ENCODE measurements at regions not wholly inside any gene's neighbourhood (a gene's known extent, or its start where the extent isn't known, plus 50 kb on each side); places are given as distances from the start of the nearest gene placed in this dataset.

DNA sequence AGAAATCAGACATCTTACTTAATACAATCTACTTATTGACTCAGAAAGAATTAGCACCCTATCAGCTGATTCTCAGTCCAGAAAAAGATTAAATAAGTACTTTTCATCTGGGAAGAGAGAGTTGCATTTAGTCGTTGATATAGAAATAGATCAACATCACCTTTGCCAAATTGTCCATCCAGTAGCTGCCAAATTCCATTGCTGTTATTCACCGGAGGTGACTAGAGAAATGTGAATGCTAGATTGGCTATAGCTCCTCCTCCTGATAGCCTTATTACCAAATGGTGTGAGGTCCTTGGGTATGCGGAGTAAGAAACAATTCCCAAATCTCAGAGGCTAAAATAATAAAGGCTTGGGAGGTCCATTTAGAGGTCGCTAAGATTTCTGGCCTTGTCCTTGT lies 723.3 kb upstream of the FLRT2 start:
- H3K4me3 ChIP-seq (ENCODE audit: low read depth in 1 of 2, low read length in 2 of 2), result no peak overlapping the region
- no peaks in the 10 kb centered on the region for H3K4me1 ChIP-seq (ENCODE audit: control insufficient read depth in 1 of 2, insufficient read depth in 2 of 2, low read length in 2 of 2)
- H3K27ac ChIP-seq (ENCODE audit: low read depth, low read length), result no peak overlapping the region
- no peaks in the 10 kb centered on the region for H3K27me3 ChIP-seq (ENCODE audit: control insufficient read depth in 1 of 2, insufficient read depth in 2 of 2, low read length in 2 of 2)
- H3K9ac ChIP-seq (ENCODE audit: low read depth in 1 of 2, low read length in 2 of 2), result no peak overlapping the region
- no peaks in the 10 kb centered on the region for H3K36me3 ChIP-seq (ENCODE audit: control insufficient read depth in 1 of 2, insufficient read depth in 2 of 2, low read length in 2 of 2)
- peaks cover 10 to 15% of the 10 kb centered on the region in 2 donors for H3K9me3 ChIP-seq (ENCODE audit: control insufficient read depth in 1 of 2, low read length in 2 of 2)

DNA sequence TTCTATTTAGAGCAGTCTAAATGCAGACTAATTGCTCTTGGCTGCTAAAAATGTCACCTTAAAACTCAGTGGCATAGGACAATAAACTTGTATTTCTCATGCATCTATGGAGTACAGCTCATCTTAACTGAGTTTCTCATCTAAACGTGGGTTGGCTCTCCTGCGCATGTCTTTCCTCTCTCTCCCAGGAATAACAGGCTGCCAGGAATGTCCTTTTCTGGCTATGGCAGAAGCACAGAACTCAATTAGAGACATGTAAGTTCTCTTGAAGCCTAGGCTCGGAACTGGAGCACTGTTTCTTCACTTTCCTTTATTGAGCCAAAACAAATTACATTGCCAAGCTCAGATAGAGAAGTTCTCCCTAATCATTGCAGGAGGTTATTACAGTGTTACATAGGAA lies 722.3 kb upstream of the FLRT2 start:
- H3K27me3 ChIP-seq (ENCODE audit: control insufficient read depth in 1 of 2, insufficient read depth in 2 of 2, low read length in 2 of 2), result no peaks in the 10 kb centered on the region
- no peak overlapping the region for H3K9ac ChIP-seq (ENCODE audit: low read depth in 1 of 2, low read length in 2 of 2)
- peaks cover 8 to 15% of the 10 kb centered on the region in 2 donors for H3K9me3 ChIP-seq (ENCODE audit: control insufficient read depth in 1 of 2, low read length in 2 of 2)
- H3K4me3 ChIP-seq (ENCODE audit: low read depth in 1 of 2, low read length in 2 of 2), result no peak overlapping the region
- no peaks in the 10 kb centered on the region for H3K4me1 ChIP-seq (ENCODE audit: control insufficient read depth in 1 of 2, insufficient read depth in 2 of 2, low read length in 2 of 2)
- no peaks in the 10 kb centered on the region for H3K36me3 ChIP-seq (ENCODE audit: control insufficient read depth in 1 of 2, insufficient read depth in 2 of 2, low read length in 2 of 2)
- H3K27ac ChIP-seq (ENCODE audit: low read depth, low read length), result no peak overlapping the region

DNA sequence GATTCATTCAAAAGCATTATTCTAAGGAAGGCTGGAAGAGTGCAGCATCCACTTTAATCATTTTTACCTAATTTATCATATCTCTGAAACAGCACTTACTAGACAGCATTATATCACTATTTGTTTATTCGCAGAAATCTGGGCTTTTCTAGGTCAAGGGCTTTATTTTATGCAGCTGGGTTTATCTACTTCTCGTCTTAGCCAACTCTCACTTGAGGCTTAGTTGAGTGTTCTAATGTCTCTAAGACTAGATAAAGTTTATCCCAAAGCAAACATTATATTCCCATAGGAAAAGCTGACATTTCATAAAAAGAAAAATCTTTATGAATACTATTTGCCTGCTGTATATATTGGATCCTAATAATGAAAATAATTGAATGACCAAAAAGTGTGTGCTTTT lies 720.8 kb upstream of the FLRT2 start:
- no peak overlapping the region for H3K27ac ChIP-seq (ENCODE audit: low read depth, low read length)
- H3K9ac ChIP-seq (ENCODE audit: low read depth in 1 of 2, low read length in 2 of 2), result no peak overlapping the region
- H3K4me3 ChIP-seq (ENCODE audit: low read depth in 1 of 2, low read length in 2 of 2), result no peak overlapping the region
- H3K36me3 ChIP-seq (ENCODE audit: control insufficient read depth in 1 of 2, insufficient read depth in 2 of 2, low read length in 2 of 2), result no peaks in the 10 kb centered on the region
- H3K4me1 ChIP-seq (ENCODE audit: control insufficient read depth in 1 of 2, insufficient read depth in 2 of 2, low read length in 2 of 2), result no peaks in the 10 kb centered on the region
- H3K27me3 ChIP-seq (ENCODE audit: control insufficient read depth in 1 of 2, insufficient read depth in 2 of 2, low read length in 2 of 2), result no peaks in the 10 kb centered on the region
- H3K9me3 ChIP-seq (ENCODE audit: control insufficient read depth in 1 of 2, low read length in 2 of 2), result peaks cover 8 to 15% of the 10 kb centered on the region in 2 donors

DNA sequence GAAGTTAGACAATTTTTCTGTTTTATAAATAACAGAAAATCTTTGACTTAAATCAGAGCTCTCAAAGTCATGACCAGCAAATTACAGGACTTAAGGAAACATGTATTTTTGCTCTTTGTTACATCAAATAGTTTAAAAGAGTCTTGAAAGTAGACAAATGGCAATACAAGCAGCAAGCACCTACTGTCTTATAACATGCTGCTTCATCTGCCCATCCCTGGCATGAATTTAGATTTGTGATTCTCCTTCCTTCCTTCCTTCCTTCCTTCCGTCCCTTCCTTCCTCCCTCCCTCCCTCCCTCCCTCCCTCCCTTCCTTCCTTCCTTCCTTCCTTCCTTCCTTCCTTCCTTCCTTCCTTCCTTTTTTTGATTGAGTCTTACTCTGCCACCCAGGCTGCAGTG lies 715.6 kb upstream of the FLRT2 start:
- peaks cover 0 to 5% of the 10 kb centered on the region in 2 donors for H3K9me3 ChIP-seq (ENCODE audit: control insufficient read depth in 1 of 2, low read length in 2 of 2)

DNA sequence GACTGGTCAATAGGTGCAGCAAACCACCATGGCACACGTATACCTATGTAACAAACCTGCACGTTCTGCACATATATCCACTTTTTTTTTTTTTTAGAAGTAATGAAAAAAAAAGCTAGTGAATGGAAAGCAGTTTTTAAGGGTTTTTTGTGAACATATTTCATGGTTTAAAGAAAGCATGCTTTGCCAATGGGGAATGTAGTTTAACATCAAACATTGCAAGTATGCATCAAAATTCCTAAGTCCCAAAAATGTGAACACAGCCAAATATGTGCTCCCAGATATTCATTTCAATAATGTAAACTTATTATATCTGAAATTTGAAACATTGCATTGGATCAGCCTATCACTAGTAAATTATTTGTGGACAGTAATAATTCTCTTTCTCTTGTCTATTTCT lies 710.4 kb upstream of the FLRT2 start:
- no peaks in the 10 kb centered on the region for H3K27me3 ChIP-seq (ENCODE audit: control insufficient read depth in 1 of 2, insufficient read depth in 2 of 2, low read length in 2 of 2)
- H3K9me3 ChIP-seq (ENCODE audit: control insufficient read depth in 1 of 2, low read length in 2 of 2), result peaks cover 14 to 19% of the 10 kb centered on the region in 2 donors
- no peaks in the 10 kb centered on the region for H3K36me3 ChIP-seq (ENCODE audit: control insufficient read depth in 1 of 2, insufficient read depth in 2 of 2, low read length in 2 of 2)
- H3K9ac ChIP-seq (ENCODE audit: low read depth in 1 of 2, low read length in 2 of 2), result no peak overlapping the region
- H3K4me1 ChIP-seq (ENCODE audit: control insufficient read depth in 1 of 2, insufficient read depth in 2 of 2, low read length in 2 of 2), result no peaks in the 10 kb centered on the region
- no peak overlapping the region for H3K4me3 ChIP-seq (ENCODE audit: low read depth in 1 of 2, low read length in 2 of 2)
- no peak overlapping the region for H3K27ac ChIP-seq (ENCODE audit: low read depth, low read length)

More for the DNA sequence above, 715.6 kb upstream of the FLRT2 start:
- Histone ChIP-seq H3K27me3 (ENCODE audit: control insufficient read depth in 1 of 2, insufficient read depth in 2 of 2, low read length in 2 of 2) (no peaks in the 10 kb centered on the region), H3K36me3 (ENCODE audit: control insufficient read depth in 1 of 2, insufficient read depth in 2 of 2, low read length in 2 of 2) (no peaks in the 10 kb centered on the region), H3K27ac (ENCODE audit: low read depth, low read length) (no peak overlapping the region), H3K9ac (ENCODE audit: low read depth in 1 of 2, low read length in 2 of 2) (no peak overlapping the region), H3K4me3 (ENCODE audit: low read depth in 1 of 2, low read length in 2 of 2) (no peak overlapping the region), H3K4me1 (ENCODE audit: control insufficient read depth in 1 of 2, insufficient read depth in 2 of 2, low read length in 2 of 2) (no peaks in the 10 kb centered on the region)

DNA sequence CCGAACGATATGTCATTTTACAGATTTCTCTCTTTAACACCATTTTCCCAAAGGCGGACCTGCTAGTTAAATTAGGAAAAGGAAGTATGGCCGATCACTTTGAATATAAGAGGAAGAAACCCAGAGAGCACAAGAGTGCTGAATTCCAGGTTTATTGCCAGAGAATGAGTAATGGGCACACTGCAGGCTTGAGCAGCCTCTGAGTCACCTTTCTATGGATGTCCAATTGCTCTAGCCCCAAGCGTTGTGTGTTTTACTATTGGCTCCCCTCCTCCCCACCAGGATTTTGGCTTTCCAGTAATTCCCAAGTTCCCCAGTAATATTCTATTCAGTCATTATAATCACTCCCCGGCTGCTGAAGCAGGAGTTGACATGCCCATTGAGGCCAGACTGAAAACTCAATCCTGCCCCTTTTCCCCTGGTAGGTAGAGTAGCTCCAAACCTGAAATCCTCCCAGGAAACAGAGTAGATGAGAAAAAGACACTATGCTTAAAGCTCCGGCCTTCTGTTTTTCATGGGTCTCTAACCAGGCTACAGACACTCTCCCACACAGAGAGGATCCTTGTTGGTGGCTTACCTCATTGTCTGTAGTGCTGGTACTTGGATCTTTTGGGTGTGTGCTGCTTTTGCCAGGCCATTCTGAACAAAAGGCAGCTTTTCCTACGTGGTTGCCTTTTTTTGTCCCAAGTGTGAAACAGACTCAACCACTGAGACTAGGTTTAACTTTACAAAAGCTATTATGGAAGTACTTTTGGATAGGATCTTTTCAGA lies 704.3 kb upstream of the FLRT2 start:
- H3K36me3 ChIP-seq (ENCODE audit: control insufficient read depth in 1 of 2, insufficient read depth in 2 of 2, low read length in 2 of 2), result no peaks in the 10 kb centered on the region
- no peak overlapping the region for H3K27ac ChIP-seq (ENCODE audit: low read depth, low read length)
- H3K9ac ChIP-seq (ENCODE audit: low read depth in 1 of 2, low read length in 2 of 2), result no peak overlapping the region
- no peaks in the 10 kb centered on the region for H3K4me1 ChIP-seq (ENCODE audit: control insufficient read depth in 1 of 2, insufficient read depth in 2 of 2, low read length in 2 of 2)
- H3K4me3 ChIP-seq (ENCODE audit: low read depth in 1 of 2, low read length in 2 of 2), result no peak overlapping the region
- peaks cover 18 to 30% of the 10 kb centered on the region in 2 donors for H3K9me3 ChIP-seq (ENCODE audit: control insufficient read depth in 1 of 2, low read length in 2 of 2)
- H3K27me3 ChIP-seq (ENCODE audit: control insufficient read depth in 1 of 2, insufficient read depth in 2 of 2, low read length in 2 of 2), result no peaks in the 10 kb centered on the region

DNA sequence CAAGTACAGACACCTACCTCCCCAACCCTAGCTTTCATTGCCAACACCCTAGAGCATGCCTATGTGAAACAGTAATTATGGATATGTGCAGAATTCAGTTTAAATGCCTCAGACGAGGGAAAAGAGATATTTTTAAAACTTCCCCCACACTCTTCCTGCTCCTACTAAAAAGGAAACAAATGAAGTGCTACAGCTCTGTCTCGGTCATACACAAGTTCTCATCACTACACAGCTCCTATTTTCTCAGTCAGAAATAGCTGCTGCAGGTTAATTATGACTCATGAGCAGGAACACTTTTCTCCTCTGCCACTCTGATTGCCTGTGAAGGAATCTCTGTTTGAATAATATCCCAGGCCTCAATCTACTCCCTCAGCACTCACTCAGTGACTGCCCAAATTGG lies 703.6 kb upstream of the FLRT2 start:
- no peak overlapping the region for H3K9ac ChIP-seq (ENCODE audit: low read depth in 1 of 2, low read length in 2 of 2)
- no peak overlapping the region for H3K4me3 ChIP-seq (ENCODE audit: low read depth in 1 of 2, low read length in 2 of 2)
- H3K9me3 ChIP-seq (ENCODE audit: control insufficient read depth in 1 of 2, low read length in 2 of 2), result peaks cover 16 to 24% of the 10 kb centered on the region in 2 donors
- no peak overlapping the region for H3K27ac ChIP-seq (ENCODE audit: low read depth, low read length)
- no peaks in the 10 kb centered on the region for H3K27me3 ChIP-seq (ENCODE audit: control insufficient read depth in 1 of 2, insufficient read depth in 2 of 2, low read length in 2 of 2)
- H3K36me3 ChIP-seq (ENCODE audit: control insufficient read depth in 1 of 2, insufficient read depth in 2 of 2, low read length in 2 of 2), result no peaks in the 10 kb centered on the region
- H3K4me1 ChIP-seq (ENCODE audit: control insufficient read depth in 1 of 2, insufficient read depth in 2 of 2, low read length in 2 of 2), result no peaks in the 10 kb centered on the region

DNA sequence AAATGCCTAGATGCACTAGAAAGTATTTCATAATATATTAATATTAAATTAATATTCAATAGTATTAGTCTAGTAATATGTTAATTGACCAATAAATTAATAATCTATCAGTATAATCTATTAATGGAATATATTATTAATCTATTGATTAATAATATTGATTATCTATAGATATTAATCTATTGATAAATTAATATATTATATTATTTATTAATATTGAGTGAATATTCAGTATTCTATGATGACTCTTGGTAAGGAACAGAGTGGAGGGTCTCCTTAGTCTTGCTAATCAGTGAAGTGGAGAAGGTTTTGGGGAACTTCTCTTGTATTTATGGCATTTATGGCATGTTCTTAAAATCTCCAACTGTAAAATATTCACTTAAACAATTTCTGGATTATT lies 679.3 kb upstream of the FLRT2 start:
- H3K4me3 ChIP-seq (ENCODE audit: low read depth in 1 of 2, low read length in 2 of 2), result no peak overlapping the region
- H3K9ac ChIP-seq (ENCODE audit: low read depth in 1 of 2, low read length in 2 of 2), result no peak overlapping the region
- no peaks in the 10 kb centered on the region for H3K4me1 ChIP-seq (ENCODE audit: control insufficient read depth in 1 of 2, insufficient read depth in 2 of 2, low read length in 2 of 2)
- no peak overlapping the region for H3K27ac ChIP-seq (ENCODE audit: low read depth, low read length)
- no peaks in the 10 kb centered on the region for H3K36me3 ChIP-seq (ENCODE audit: control insufficient read depth in 1 of 2, insufficient read depth in 2 of 2, low read length in 2 of 2)
- H3K27me3 ChIP-seq (ENCODE audit: control insufficient read depth in 1 of 2, insufficient read depth in 2 of 2, low read length in 2 of 2), result no peaks in the 10 kb centered on the region
- H3K9me3 ChIP-seq (ENCODE audit: control insufficient read depth in 1 of 2, low read length in 2 of 2), result peaks cover 2 to 18% of the 10 kb centered on the region in 2 donors

DNA sequence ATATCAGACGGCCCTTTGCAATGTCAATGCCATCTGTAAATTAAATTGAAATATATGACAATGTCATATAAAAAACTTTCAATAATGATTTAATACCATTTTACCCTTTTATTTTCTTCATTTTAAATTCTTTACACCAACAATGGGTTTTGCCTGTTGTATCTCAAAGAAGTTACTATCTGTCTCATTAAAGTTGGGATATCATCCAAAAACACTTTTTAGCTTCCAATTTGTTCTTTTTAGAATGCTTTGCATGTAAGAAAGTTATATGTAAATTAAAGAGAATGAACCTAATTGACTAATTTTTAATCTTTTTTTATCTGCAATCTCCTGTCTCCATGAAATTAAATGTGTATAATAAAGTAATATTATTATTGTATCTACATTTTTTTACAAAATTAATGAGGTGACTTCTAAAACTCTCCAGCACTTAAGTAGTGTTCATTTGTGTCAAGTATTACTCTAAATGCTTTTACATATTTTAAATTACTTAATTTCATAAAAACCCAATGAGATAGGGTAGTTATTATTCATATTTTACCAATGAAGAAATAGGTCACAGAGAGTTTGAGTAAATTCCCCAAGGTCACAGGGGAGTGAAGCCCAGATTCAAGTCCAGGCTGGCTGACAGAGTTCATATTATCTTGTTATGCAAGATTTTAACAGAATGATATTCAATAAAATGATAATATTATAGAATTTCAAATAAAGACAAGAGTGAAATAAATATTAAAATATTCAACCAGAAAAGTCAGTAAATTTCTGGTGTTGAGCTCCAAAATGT lies 673.0 kb upstream of the FLRT2 start:
- no peak overlapping the region for H3K27ac ChIP-seq (ENCODE audit: low read depth, low read length)
- no peaks in the 10 kb centered on the region for H3K36me3 ChIP-seq (ENCODE audit: control insufficient read depth in 1 of 2, insufficient read depth in 2 of 2, low read length in 2 of 2)
- H3K4me3 ChIP-seq (ENCODE audit: low read depth in 1 of 2, low read length in 2 of 2), result no peak overlapping the region
- H3K9me3 ChIP-seq (ENCODE audit: control insufficient read depth in 1 of 2, low read length in 2 of 2), result peaks cover 0 to 22% of the 10 kb centered on the region in 2 donors
- H3K9ac ChIP-seq (ENCODE audit: low read depth in 1 of 2, low read length in 2 of 2), result no peak overlapping the region
- H3K4me1 ChIP-seq (ENCODE audit: control insufficient read depth in 1 of 2, insufficient read depth in 2 of 2, low read length in 2 of 2), result no peaks in the 10 kb centered on the region
- no peaks in the 10 kb centered on the region for H3K27me3 ChIP-seq (ENCODE audit: control insufficient read depth in 1 of 2, insufficient read depth in 2 of 2, low read length in 2 of 2)

DNA sequence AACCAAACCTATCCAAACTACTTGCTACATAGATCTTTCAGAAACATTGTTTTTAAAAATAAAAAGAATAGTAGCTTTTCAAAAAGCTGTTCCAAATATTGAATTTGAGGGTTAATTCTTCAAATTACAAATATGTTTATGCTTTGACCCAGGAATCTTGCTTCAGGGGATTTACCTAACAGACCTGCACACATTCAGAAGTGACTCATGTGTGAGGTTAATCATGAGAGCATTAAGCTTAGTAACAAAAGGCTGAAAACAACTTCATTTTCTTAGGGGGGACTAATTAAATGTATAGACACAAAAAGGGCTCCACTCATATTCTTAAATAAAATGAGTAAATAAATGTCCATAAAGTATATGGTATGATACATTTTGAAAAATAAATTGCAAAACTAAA lies 672.4 kb upstream of the FLRT2 start:
- H3K36me3 ChIP-seq (ENCODE audit: control insufficient read depth in 1 of 2, insufficient read depth in 2 of 2, low read length in 2 of 2), result no peaks in the 10 kb centered on the region
- no peak overlapping the region for H3K9ac ChIP-seq (ENCODE audit: low read depth in 1 of 2, low read length in 2 of 2)
- no peak overlapping the region for H3K4me3 ChIP-seq (ENCODE audit: low read depth in 1 of 2, low read length in 2 of 2)
- H3K27me3 ChIP-seq (ENCODE audit: control insufficient read depth in 1 of 2, insufficient read depth in 2 of 2, low read length in 2 of 2), result no peaks in the 10 kb centered on the region
- H3K4me1 ChIP-seq (ENCODE audit: control insufficient read depth in 1 of 2, insufficient read depth in 2 of 2, low read length in 2 of 2), result no peaks in the 10 kb centered on the region
- H3K9me3 ChIP-seq (ENCODE audit: control insufficient read depth in 1 of 2, low read length in 2 of 2), result peaks cover 0 to 22% of the 10 kb centered on the region in 2 donors
- H3K27ac ChIP-seq (ENCODE audit: low read depth, low read length), result no peak overlapping the region
